SU-DHL-6 (cell line): ENCODE measurements at regions not wholly inside any gene's neighbourhood (a gene's known extent, or its start where the extent isn't known, plus 50 kb on each side); places are given as distances from the start of the nearest gene placed in this dataset.

Source experiments
- CTCF ChIP-seq: fragments of 200-600 bp; sonication (generic); IDR thresholded peaks from one replicate; pipeline ENCODE4 v1.5.1; 2017; ENCODE audit warnings: antibody characterized with exemption, mild to moderate bottlenecking, low read length, moderate library complexity; ENCODE audit not compliant: insufficient read depth, poor library complexity, severe bottlenecking
- EZH2phosphoT487 ChIP-seq: fragments of 200-600 bp; sonication (generic), shearing (Covaris generic); conservative IDR thresholded peaks from 2 replicates; pipeline ENCODE4 v1.6.1; 2018; ENCODE audit warnings: mild to moderate bottlenecking, antibody characterized with exemption, low read length, moderate library complexity, mixed read lengths

GRCh38 chr1:29504709-29505410 lies 268.5 kb downstream of the PTPRU start:
- TF ChIP-seq CTCF (no peak), EZH2phosphoT487 (no peak)
